ENCODE measurements at regions not wholly inside any gene's neighbourhood (a gene's known extent, or its start where the extent isn't known, plus 50 kb on each side); places are given as distances from the start of the nearest gene placed in this dataset.
"Not testable (repeated sequence)": the region's sequence is repeated elsewhere in the genome, so short reads cannot be mapped to it uniquely, and the experiment has no call there.

GRCh38 chr9:1554081-1555035, 460.8 kb upstream of the SMARCA2 start:
- Histone ChIP-seq H3K27ac (no peak overlapping the region), H3K27me3 (no peaks in the 10 kb centered on the region), H3K36me3 (no peaks in the 10 kb centered on the region), H3K4me1 (no peaks in the 10 kb centered on the region), H3K4me3 (no peak overlapping the region), H3K9me3 (no peaks in the 10 kb centered on the region)
- no peak for ATAC-seq (ENCODE audit: low FRiP score in 2 of 2)
- no peak for TF ChIP-seq EP300 (IDR thresholded peaks at IDR 0.05)
- no peak for TF ChIP-seq POLR2AphosphoS5 (IDR thresholded peaks at IDR 0.05)
- no peak for TF ChIP-seq POLR2A (IDR thresholded peaks at IDR 0.05)
- TF ChIP-seq CTCF (IDR thresholded peaks at IDR 0.05) = no peak
- no peak for DNase-seq
- 45 to 51% methylated on average over 5 of the region's 5 CpGs for WGBS, 2 donors

GRCh38 chr9:1558666-1559065, 456.5 kb upstream of the SMARCA2 start:
- not testable (repeated sequence) for H3K9me3 ChIP-seq; H3K36me3 ChIP-seq; H3K4me1 ChIP-seq; H3K4me3 ChIP-seq; ATAC-seq (ENCODE audit: low FRiP score in 2 of 2); H3K27me3 ChIP-seq; H3K27ac ChIP-seq
- peak in 1 of 2 donors; percentile 44 for DNase-seq
- 80 to 87% methylated on average over 1 to 10 of the region's 10 CpGs for WGBS, 2 donors

- no peak for TF ChIP-seq POLR2A (IDR thresholded peaks at IDR 0.05)
- no peak for TF ChIP-seq EP300 (IDR thresholded peaks at IDR 0.05)
- TF ChIP-seq POLR2AphosphoS5 (IDR thresholded peaks at IDR 0.05) = no peak
- TF ChIP-seq CTCF (IDR thresholded peaks at IDR 0.05) = no peak
Observed at GRCh38 chr9:1575939-1576338, 439.2 kb upstream of the SMARCA2 start.

GRCh38 chr9:1580215-1580614, 434.9 kb upstream of the SMARCA2 start:
- no peaks in the 10 kb centered on the region for H3K36me3 ChIP-seq
- H3K9me3 ChIP-seq = peaks cover 0 to 5% (median 0%) of the 10 kb centered on the region in 4 donors
- H3K4me3 ChIP-seq = no peak overlapping the region
- no peak overlapping the region for H3K27ac ChIP-seq
- no peaks in the 10 kb centered on the region for H3K27me3 ChIP-seq
- H3K4me1 ChIP-seq = no peaks in the 10 kb centered on the region
- no peak for ATAC-seq (ENCODE audit: low FRiP score in 2 of 2)
- no peak for DNase-seq
- TF ChIP-seq POLR2AphosphoS5 (IDR thresholded peaks at IDR 0.05) (no peak), POLR2A (IDR thresholded peaks at IDR 0.05) (no peak), CTCF (IDR thresholded peaks at IDR 0.05) (no peak), EP300 (IDR thresholded peaks at IDR 0.05) (no peak)

More at GRCh38 chr9:1575939-1576338, 439.2 kb upstream of the SMARCA2 start:
- no peaks in the 10 kb centered on the region for H3K27me3 ChIP-seq
- peaks cover 0 to 8% (median 0%) of the 10 kb centered on the region in 4 donors for H3K9me3 ChIP-seq
- no peaks in the 10 kb centered on the region for H3K36me3 ChIP-seq
- DNase-seq (no peak), ATAC-seq (ENCODE audit: low FRiP score in 2 of 2) (peak in 1 of 2 donors; percentile 55)
- no peak overlapping the region for H3K27ac ChIP-seq
- no peaks in the 10 kb centered on the region for H3K4me1 ChIP-seq
- WGBS, 2 donors = 80% methylated on average over 1 of the region's 1 CpG; no CpG with 5 or more reads in 1 of the 2 donors
- H3K4me3 ChIP-seq = no peak overlapping the region

GRCh38 chr9:1581926-1582325, 433.2 kb upstream of the SMARCA2 start:
- no peak for ATAC-seq (ENCODE audit: low FRiP score in 2 of 2)
- DNase-seq = no peak
- Histone ChIP-seq H3K36me3 (no peaks in the 10 kb centered on the region), H3K4me1 (no peaks in the 10 kb centered on the region), H3K27ac (no peak overlapping the region), H3K27me3 (no peaks in the 10 kb centered on the region), H3K9me3 (no peaks in the 10 kb centered on the region), H3K4me3 (no peak overlapping the region)
- no peak for TF ChIP-seq POLR2AphosphoS5 (IDR thresholded peaks at IDR 0.05)
- no peak for TF ChIP-seq POLR2A (IDR thresholded peaks at IDR 0.05)
- no peak for TF ChIP-seq CTCF (IDR thresholded peaks at IDR 0.05)
- TF ChIP-seq EP300 (IDR thresholded peaks at IDR 0.05) = no peak
